Frontal cortex (tissue), 3 donors: ENCODE measurements at regions not wholly inside any gene's neighbourhood (a gene's known extent, or its start where the extent isn't known, plus 50 kb on each side); places are given as distances from the start of the nearest gene placed in this dataset.
A peak's percentile ranks its signal among the peaks of the same experiment; 100 is the strongest.

ENCODE experiments used
- DNase-seq, 2 donors: peaks; one replicate each; pipeline ENCODE4 v3.0.0; 2012; ENCODE audit warnings: low spot score in 2 of 2
- FAIRE-seq: peaks from 2 replicates; lab custom pipeline; 2012; peaks lifted over from hg19 to GRCh38; lab: Jason Lieb, UNC
- donor health status: control.
- donor health status: control.
- donor health status: control.

GRCh38 chr5:2658881-2659470 is 92.5 kb downstream of the IRX2 start:
- DNase-seq = no peak
- FAIRE-seq = no peak

- FAIRE-seq (no peak), DNase-seq (no peak)
Measured at GRCh38 chr5:2658447-2658846, 93.0 kb downstream of the IRX2 start.

GRCh38 chr5:2657151-2657550 is 94.3 kb downstream of the IRX2 start:
- DNase-seq = no peak
- FAIRE-seq = no peak

GRCh38 chr5:2656206-2656605 is 95.3 kb downstream of the IRX2 start:
- FAIRE-seq = no peak

DNA sequence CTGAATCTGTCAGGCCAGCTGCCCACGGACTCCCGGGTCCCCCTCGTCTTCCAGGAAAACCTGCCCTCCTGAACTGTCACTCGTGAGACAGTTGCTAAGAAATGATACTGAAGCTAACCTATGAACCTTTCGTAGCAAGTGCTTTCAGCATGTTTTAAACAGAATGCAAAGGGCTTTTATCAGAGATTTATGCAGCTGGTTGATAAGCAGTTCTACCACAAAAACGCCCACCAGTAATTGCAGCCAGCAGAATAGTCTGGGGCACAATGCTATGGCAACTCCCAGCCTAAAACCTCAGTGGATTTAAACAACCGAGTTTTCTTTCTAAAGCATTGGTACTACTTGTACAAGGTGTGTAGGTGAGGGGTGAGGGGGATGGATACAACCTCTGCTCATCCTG is 97.5 kb downstream of the IRX2 start:
- no peak for FAIRE-seq
- DNase-seq = no peak

More at GRCh38 chr5:2656206-2656605, 95.3 kb downstream of the IRX2 start:
- DNase-seq = no peak

DNA sequence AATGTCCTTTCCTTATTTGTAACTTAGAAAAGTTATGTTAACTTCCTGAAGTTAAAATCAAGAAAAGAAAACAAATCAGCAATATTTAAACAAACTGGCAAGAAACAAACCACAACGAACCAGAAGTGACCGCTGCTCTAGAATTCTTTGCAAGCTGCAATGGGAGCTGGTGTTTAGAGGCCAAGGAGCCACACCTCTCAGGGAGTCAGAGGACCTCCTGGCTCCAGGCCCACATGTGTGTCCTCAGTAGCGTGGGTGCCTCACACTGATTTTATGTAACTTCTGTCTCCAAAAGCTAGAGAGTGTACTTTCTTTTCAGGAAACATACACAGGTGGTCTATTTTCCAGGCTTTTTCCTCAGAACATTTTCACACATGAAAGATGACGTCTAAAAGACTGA is 100.4 kb downstream of the IRX2 start:
- DNase-seq (no peak), FAIRE-seq (no peak)

DNA sequence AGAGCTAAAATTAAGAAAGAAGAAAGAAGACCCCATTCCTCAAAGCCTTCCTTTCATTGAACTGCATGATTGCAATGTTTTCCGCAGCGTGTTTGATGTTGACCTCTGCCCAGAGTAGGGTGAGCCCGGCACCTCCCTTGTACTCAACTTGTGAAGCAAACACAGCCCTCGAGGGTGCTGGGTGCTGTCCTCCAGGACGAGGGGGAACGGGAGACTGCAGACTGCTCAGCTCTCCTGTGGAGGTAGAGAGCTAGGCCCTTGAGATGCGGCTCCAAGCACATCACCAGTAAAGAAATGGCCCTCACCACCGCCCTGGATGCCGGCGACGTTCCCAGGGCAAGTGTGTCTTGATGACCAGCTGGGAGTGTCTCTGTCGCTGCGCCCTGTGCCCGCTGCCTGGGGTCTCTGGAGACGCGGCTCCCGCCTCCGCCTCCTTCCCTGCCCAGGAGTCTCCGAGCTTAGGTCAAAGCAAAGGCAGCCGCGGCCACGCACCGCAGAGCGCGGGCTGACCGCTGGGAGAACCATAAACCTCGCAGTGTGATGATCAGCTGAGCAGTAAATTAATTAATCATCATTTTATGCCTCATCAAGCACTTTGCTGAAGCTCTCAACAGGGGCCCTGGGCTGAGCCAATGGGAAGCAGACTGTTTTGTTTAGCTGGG is 108.7 kb downstream of the IRX2 start:
- no peak for DNase-seq
- no peak for FAIRE-seq

DNA sequence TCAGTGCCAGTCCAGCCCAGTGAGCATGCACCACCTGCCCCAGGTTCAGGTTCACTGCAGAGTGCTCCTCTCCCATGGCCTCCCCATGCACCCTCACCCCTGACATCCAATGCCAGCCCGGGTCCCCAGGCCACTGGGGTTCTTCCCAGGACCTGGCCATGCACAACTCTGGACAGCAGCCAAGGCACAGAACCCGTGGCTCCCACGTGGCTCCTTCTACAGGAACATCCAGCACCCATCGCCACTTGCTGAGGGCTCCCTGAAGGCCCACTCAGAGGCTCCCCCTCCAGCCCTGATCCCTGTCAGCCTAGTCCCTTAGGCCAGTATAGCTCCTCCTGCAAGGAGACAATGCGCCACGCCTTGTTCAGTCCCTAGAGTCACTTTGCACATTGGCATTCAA is 110.8 kb downstream of the IRX2 start:
- no peak for FAIRE-seq

DNA sequence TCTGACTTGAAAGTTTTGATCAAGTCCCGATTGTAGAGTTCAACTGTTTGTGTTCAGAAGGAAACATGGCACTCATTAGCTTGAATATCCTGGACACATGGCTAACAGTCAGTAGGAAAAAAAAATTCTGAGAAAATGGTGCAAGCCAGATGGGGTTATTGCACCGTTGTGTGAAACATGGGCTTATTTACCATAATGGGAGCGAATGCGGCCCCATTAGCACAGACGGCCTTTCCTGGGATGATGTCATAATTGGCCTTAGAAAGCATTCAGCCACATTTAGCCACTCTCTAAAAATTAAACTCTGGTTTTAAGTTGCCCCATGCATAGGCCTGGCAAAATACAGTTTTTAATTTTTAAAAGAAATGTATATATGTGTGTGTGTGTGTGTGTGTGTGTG is 112.1 kb downstream of the IRX2 start:
- no peak for FAIRE-seq
- no peak for DNase-seq

More for the DNA sequence above, 110.8 kb downstream of the IRX2 start:
- no peak for DNase-seq

GRCh38 chr5:2634399-2635176 is 116.9 kb downstream of the IRX2 start:
- FAIRE-seq = no peak
- no peak for DNase-seq

DNA sequence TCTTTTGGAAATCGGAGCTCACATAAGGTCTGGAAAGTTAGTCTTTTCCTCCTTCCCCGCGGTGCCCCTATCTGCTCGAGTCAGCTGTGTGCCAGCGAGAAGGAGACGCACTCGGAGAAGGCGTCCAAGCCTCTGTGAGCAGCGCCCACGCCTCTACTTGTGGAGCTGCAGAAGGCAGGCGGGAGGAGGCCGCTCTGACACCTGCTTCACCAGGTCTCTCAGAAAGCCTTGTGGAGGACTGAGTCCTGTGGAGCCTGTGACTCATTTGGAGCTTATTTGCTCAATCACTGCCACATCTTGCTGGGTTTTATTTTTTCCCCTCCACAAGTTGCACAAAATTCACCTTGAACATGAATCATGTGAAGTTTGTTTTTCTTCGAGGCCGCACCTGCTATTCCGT is 117.5 kb downstream of the IRX2 start:
- DNase-seq = no peak
- no peak for FAIRE-seq

DNA sequence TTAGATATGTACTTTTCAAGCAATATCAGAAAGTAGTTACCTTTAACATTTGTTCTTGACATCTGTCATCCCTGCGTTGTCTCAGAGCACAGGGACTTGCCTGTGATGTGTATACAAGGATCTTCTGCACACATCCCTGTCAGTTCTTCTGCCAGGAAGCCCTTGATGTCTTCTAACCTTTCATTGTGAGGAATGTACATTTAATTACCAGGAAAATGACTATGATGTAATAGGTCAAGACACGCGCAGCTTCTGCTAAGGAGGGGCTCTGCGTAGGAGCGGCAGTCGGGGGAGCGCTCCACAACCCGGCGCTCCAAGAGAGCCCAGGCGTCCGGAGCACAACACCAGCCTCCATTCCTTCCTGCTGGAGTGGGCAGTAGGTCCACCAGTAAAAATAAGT is 119.7 kb downstream of the IRX2 start:
- FAIRE-seq (no peak), DNase-seq (no peak)

- no peak for DNase-seq
- FAIRE-seq = no peak
Measured at GRCh38 chr5:2629045-2629444, 122.4 kb downstream of the IRX2 start.

GRCh38 chr5:2627867-2628266 is 123.6 kb downstream of the IRX2 start:
- DNase-seq (no peak), FAIRE-seq (no peak)

DNA sequence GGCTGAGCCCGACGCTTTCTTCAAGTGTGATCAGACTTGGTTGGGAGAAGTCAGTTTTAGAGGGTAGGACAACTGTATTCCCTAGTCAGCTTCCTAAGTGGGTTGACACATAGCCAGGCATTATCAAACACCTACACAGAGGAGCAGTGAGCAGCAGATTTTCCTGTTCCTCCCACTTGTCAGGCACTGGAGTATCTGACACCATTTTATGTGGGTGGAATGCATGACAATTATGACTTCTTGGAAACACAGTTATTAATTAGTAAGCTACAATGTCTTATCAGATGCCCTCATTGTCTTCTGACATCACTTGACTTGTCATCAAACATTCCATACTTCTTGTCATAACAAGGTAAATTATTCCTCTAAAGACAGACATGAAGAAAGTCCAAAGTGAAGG is 124.9 kb downstream of the IRX2 start:
- DNase-seq (peak in 1 of 2 donors; percentile 36), FAIRE-seq (no peak)

DNA sequence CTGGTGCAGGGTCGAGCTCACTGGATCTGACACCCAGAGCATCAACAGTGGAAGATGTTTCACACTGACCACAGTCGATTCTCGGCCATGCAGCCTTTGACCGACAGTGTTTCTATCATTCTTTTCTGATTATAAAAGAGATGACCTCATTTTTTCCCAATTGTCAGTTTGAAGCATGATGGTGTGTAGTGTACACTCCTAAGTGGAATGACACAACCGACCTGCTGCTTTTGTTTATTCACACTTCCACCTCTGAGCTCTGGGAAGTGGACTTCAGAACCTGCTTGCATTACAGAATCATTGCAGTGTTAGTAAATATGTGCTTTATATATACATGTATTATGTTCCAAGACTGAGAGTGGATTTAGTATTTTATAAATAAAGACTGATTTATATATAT is 128.6 kb downstream of the IRX2 start:
- FAIRE-seq (no peak), DNase-seq (no peak)

- FAIRE-seq (no peak), DNase-seq (no peak)
Measured at GRCh38 chr5:2621631-2622030, 129.8 kb downstream of the IRX2 start.

GRCh38 chr5:2619216-2619615 is 132.3 kb downstream of the IRX2 start:
- FAIRE-seq (no peak), DNase-seq (no peak)

DNA sequence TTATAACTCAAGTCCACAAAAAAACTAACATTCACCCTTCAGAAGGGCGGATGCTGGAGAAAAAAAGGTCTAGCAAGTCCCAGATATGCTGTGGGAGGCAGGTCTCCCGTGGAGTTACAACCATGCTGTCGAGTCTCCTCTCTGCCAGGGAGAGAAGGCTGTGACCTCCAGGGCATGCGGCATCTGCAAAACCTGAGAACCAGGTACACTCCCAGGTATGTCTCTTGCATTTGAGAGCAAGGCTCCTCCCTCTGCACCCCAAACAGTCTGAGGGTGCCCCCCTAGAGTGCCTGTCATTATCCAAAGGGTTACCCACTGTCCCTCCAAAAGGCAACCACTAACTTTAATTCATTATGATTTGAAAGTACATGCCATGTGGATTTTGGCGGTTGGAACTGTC is 134.0 kb downstream of the IRX2 start:
- DNase-seq = no peak
- no peak for FAIRE-seq

DNA sequence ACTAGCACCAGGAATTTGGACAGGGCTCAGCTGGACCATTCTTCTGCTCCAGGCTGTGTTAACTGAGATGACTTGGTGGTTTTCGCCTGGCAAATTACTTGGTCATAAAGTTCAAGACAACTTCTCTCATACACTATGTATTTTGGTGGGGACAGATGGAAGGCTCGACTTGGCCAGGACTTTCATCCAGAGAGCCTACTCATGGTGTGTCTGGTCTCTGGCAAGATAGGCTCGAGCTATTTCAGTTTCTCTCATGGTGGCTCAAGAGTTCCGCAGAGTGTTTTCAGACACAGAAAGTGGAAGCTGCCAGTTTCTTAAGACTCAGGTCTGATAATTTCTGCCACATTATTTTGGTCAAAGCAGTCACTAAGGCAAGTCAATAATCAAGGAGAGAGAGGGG is 135.6 kb downstream of the IRX2 start:
- DNase-seq (no peak), FAIRE-seq (no peak)

GRCh38 chr5:2614571-2614970 is 136.9 kb downstream of the IRX2 start:
- DNase-seq (no peak), FAIRE-seq (no peak)
